ENCODE measurements at regions not wholly inside any gene's neighbourhood (a gene's known extent, or its start where the extent isn't known, plus 50 kb on each side); places are given as distances from the start of the nearest gene placed in this dataset.

- Histone ChIP-seq H4K20me1 (ENCODE audit: insufficient read depth) (no peaks in the 10 kb centered on the region), H3K9me2 (ENCODE audit: insufficient read depth) (no peaks in the 10 kb centered on the region), H3K79me2 (ENCODE audit: insufficient read depth, low read length) (no peaks in the 10 kb centered on the region), H3K9ac (ENCODE audit: low read length) (no peak overlapping the region), H3K9me3 (ENCODE audit: control insufficient read depth in 1 of 2, insufficient read depth in 1 of 2, low read depth in 1 of 2, low read length in 2 of 2) (no peaks in the 10 kb centered on the region), H2AFZ (ENCODE audit: low read depth, low read length, poor library complexity, severe bottlenecking) (no peak overlapping the region), H3K4me2 (ENCODE audit: low read length) (no peak overlapping the region), H3K4me3 (replicated peaks in 1 of 2; ENCODE audit: low read depth in 1 of 2, low read length in 2 of 2) (no peak overlapping the region), H3K27ac (ENCODE audit: low read depth, low read length) (no peak overlapping the region), H3K36me3 (ENCODE audit: control insufficient read depth in 1 of 2, insufficient read depth in 2 of 2, low read length in 2 of 2) (no peaks in the 10 kb centered on the region), H3K27me3 (ENCODE audit: insufficient read depth, low read length) (no peaks in the 10 kb centered on the region), H3K4me1 (ENCODE audit: control insufficient read depth in 1 of 2, insufficient read depth in 2 of 2, low read length in 2 of 2) (no peaks in the 10 kb centered on the region)
- ChIA-PET RAD21 (ENCODE audit: low non-redundant PET in 1 of 2, low total read pairs in 2 of 2, uncharacterized antibody in 2 of 2, unreplicated experiment in 2 of 2) (no interaction called here), POLR2A (no interaction called here), CTCF (no interaction called here)
- BruUV-seq (replicated peaks): no TSS peak
- no peak for DNase-seq (ENCODE audit: low read depth, low spot score)
- intact Hi-C loops (cut with micrococcal nuclease): no loop called here
- no peak for ATAC-seq
- TF ChIP-seq EZH2 (IDR thresholded peaks at IDR 0.05) (no peak), ATF3 (IDR thresholded peaks at IDR 0.05) (no peak), SP1 (IDR thresholded peaks at IDR 0.05; ENCODE audit: low read depth) (no peak), RAD21 (IDR thresholded peaks at IDR 0.05; ENCODE audit: low read depth) (no peak), SRF (IDR thresholded peaks at IDR 0.05; ENCODE audit: low read depth) (no peak), ZNF274 (IDR thresholded peaks at IDR 0.05; ENCODE audit: low read depth, low read length) (no peak), ZBTB33 (IDR thresholded peaks at IDR 0.05; ENCODE audit: extremely low read depth, insufficient replicate concordance, low read length) (no peak), FOSL1 (IDR thresholded peaks at IDR 0.05; ENCODE audit: low read depth) (no peak), ELF1 (IDR thresholded peaks at IDR 0.05; ENCODE audit: borderline replicate concordance, low read depth) (no peak), REST (IDR thresholded peaks at IDR 0.05; ENCODE audit: low read depth) (no peak), CBX3 (IDR thresholded peaks at IDR 0.05; ENCODE audit: low read depth) (no peak)
Observed at GRCh38 chr14:48553443-48553842, 878.0 kb upstream of the MDGA2 start.
